ENCODE measurements at regions not wholly inside any gene's neighbourhood (a gene's known extent, or its start where the extent isn't known, plus 50 kb on each side); places are given as distances from the start of the nearest gene placed in this dataset.

- DNase-seq: no peak
Observed at GRCh38 chr15:95940431-95940985, 390.0 kb upstream of the NR2F2 start.

- DNase-seq: no peak
Observed at GRCh38 chr15:95944193-95944592, 386.3 kb upstream of the NR2F2 start.

- no peak for DNase-seq
Observed at GRCh38 chr15:95944661-95945255, 385.7 kb upstream of the NR2F2 start.

- no peak for DNase-seq
Observed at GRCh38 chr15:95946241-95946640, 384.3 kb upstream of the NR2F2 start.

- no peak for DNase-seq
Observed at GRCh38 chr15:95946926-95947325, 383.6 kb upstream of the NR2F2 start.

GRCh38 chr15:95948411-95948810, 382.1 kb upstream of the NR2F2 start:
- DNase-seq: no peak

- no peak for DNase-seq
Observed at GRCh38 chr15:95953032-95953431, 377.5 kb upstream of the NR2F2 start.

- no peak for DNase-seq
Observed at GRCh38 chr15:95957861-95958260, 372.6 kb upstream of the NR2F2 start.

- DNase-seq: no peak
Observed at GRCh38 chr15:95958382-95958781, 372.1 kb upstream of the NR2F2 start.

- DNase-seq: no peak
Observed at GRCh38 chr15:95968856-95969255, 361.6 kb upstream of the NR2F2 start.

GRCh38 chr15:95970326-95970725, 360.2 kb upstream of the NR2F2 start:
- DNase-seq: no peak

GRCh38 chr15:95972041-95972553, 358.4 kb upstream of the NR2F2 start:
- peak in 4 of 51 donors; percentile 0 to 5 (median 4) for DNase-seq

- no peak for DNase-seq
Observed at GRCh38 chr15:95972812-95973211, 357.7 kb upstream of the NR2F2 start.

GRCh38 chr15:95973566-95974256, 356.8 kb upstream of the NR2F2 start:
- DNase-seq: no peak

GRCh38 chr15:95975212-95975611, 355.3 kb upstream of the NR2F2 start:
- DNase-seq: no peak

- no peak for DNase-seq
Observed at GRCh38 chr15:95979286-95979685, 351.2 kb upstream of the NR2F2 start.

- DNase-seq: no peak
Observed at GRCh38 chr15:95981209-95981608, 349.3 kb upstream of the NR2F2 start.

GRCh38 chr15:95987299-95987698, 343.2 kb upstream of the NR2F2 start:
- DNase-seq: no peak

- DNase-seq: no peak
Observed at GRCh38 chr15:95987886-95988573, 342.5 kb upstream of the NR2F2 start.

- DNase-seq: no peak
Observed at GRCh38 chr15:95988574-95988887, 342.0 kb upstream of the NR2F2 start.

GRCh38 chr15:95989392-95989791, 341.1 kb upstream of the NR2F2 start:
- no peak for DNase-seq

- no peak for DNase-seq
Observed at GRCh38 chr15:95990833-95991232, 339.7 kb upstream of the NR2F2 start.

- peak in 1 of 51 donors; percentile 3 for DNase-seq
Observed at GRCh38 chr15:95994418-95994817, 336.1 kb upstream of the NR2F2 start.

Measured in hypothalamus (tissue), 51 donors.